ENCODE measurements at regions not wholly inside any gene's neighbourhood (a gene's known extent, or its start where the extent isn't known, plus 50 kb on each side); places are given as distances from the start of the nearest gene placed in this dataset.

DNA sequence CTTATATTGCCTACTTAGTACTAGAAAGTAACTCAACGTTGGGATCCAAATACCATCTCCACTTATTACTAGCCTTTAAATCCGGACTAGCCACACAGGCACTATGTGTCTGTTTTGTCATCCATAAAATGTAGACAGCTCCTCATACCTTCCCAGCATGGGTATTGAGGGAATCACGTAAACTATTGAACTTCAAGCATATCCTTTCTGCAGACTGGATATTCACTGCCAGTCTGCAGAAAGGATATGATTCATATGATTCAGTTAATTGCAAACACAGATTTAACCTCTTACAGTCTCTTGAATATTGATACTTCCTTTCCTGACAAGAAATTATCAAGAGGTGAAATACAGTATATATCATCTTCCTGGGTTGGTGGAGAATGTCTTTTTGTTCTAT is 186.0 kb downstream of the LEPR start:
- TF ChIP-seq, protein P1, sequence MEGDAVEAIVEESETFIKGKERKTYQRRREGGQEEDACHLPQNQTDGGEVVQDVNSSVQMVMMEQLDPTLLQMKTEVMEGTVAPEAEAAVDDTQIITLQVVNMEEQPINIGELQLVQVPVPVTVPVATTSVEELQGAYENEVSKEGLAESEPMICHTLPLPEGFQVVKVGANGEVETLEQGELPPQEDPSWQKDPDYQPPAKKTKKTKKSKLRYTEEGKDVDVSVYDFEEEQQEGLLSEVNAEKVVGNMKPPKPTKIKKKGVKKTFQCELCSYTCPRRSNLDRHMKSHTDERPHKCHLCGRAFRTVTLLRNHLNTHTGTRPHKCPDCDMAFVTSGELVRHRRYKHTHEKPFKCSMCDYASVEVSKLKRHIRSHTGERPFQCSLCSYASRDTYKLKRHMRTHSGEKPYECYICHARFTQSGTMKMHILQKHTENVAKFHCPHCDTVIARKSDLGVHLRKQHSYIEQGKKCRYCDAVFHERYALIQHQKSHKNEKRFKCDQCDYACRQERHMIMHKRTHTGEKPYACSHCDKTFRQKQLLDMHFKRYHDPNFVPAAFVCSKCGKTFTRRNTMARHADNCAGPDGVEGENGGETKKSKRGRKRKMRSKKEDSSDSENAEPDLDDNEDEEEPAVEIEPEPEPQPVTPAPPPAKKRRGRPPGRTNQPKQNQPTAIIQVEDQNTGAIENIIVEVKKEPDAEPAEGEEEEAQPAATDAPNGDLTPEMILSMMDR (IDR thresholded peaks at IDR 0.05; ENCODE audit: low read length), result no peak
- TF ChIP-seq EZH2 (optimal IDR thresholded peaks at IDR 0.05; ENCODE audit: low read depth, low read length), result no peak

All from MM.1S (cell line).